GM21825 (cell line): ENCODE measurements at regions not wholly inside any gene's neighbourhood (a gene's known extent, or its start where the extent isn't known, plus 50 kb on each side); places are given as distances from the start of the nearest gene placed in this dataset.

ENCODE experiments used
- ATAC-seq: cut with Tn5 transposase; IDR thresholded peaks from one replicate; pipeline ENCODE4 v1.9.1; 2021; ENCODE audit warnings: mild to moderate bottlenecking, moderate library complexity; ENCODE audit not compliant: unreplicated experiment

DNA sequence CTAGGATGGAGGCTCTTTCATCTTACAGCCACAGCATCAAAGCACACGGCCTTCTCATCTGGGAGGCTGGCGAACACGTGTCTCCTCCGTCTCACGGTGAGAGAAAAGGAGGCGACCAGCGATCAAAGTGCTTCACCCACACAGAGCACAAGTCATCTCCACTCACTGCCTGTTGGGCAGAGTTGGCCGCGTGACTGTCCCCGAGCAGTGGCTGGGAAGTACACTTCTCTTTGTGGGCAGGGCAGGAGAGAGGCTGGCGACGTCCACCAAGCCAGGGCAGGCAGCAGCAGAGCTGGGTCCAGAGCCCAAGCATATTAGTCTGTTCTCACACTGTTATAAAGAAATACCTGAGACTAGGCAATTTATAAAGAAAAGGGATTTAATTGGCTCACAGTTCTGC, 64.1 kb upstream of the FOXC1 start:
- no peak for ATAC-seq

DNA sequence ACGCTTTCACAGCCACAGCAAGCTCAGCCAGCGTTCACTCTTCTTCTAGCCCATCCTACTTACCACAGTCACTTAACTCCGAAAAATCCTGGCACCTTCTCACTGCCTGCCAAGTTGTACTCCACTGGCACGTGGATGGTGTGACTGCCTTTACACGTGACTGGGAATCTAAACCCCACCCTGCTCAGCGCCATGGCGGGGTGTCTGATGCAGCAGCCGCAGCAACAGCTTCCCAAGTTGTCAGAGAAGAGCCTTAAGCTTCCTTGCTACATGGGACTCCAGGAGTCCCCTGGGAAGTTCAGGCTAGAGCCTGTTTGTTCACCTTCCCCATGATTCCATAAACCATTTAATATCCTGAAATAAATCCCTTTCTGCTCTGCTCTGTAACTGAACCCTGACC, 61.9 kb upstream of the FOXC1 start:
- no peak for ATAC-seq

DNA sequence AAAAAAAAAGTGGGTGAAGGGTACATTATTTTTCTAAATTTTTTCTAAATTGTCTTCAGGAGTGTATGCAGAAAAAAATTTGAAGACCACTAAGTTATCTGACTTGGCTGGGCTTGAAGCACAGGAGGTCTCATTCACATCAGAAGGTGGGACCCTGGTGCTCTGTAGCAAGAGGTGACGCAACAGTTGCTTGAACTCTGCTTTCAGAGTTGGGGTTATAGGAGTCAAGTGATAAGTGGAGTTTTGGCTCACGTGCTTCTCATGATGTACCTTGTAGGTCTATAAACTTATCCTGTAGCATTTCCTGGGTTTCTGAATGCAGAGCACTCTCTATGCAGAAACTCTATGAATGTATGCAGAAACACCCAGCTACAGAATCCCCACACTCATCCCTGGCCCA, 58.5 kb upstream of the FOXC1 start:
- ATAC-seq = no peak

DNA sequence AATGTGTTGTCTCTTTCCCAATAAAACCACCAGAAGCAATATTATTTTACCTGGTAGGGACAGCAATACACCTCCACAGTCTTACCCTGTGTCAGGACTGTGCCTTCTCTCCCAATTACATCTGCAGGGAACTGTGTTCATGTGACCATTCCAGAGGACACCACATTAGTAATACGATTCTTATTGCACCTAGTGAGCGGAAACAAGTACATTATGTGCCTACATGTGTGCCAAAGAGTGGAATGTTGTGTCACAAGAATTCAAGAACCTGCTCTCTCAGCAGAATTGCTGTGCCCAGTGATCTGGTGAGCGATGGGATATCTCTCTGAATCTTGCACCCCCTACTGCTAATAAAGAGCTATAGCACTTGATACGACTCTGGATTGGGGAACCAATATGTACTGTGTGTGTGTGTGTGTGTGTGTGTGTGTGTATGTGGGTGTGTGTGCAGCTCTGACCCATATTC, 57.4 kb upstream of the FOXC1 start:
- no peak for ATAC-seq

DNA sequence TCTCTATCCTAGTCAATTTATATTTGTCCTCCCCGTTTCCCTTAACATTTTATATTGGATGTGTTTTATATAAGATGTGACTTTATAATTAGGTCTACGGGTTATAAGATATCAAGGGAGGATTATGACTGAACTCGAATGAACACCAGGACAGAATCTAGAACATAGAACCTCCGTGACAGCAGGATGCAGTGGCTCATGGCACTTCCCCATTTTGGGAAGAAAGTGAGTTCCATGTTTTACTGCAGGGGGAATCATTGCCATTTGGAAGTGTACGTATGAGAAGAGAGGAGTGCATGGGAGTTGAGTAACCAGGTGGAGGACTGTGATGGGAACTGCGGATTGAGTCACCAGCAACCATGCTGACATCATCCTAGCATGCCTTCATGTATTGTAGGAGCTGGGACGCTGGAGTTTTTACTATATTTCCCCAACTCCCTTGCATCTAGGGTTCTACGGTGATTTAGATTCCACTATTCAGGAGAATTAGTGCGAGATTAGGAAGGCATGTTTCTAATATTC, 56.1 kb upstream of the FOXC1 start:
- no peak for ATAC-seq

DNA sequence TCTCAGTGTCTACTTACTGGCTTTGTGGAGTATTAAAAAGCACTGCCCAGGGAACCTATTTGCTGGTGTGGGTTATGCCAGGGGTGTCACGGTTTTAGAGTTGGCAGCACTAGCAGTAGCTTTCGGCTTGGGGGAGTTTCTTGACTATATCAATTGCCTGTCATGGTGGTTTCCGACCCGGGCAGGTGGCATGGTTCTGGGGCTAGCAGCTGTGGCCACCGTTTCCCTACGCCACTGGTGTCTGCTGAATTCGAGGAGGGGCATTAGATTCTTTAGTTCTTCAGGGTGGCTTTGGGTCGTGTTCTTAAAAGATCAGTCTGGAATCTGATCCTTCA, 55.6 kb upstream of the FOXC1 start:
- ATAC-seq = no peak

DNA sequence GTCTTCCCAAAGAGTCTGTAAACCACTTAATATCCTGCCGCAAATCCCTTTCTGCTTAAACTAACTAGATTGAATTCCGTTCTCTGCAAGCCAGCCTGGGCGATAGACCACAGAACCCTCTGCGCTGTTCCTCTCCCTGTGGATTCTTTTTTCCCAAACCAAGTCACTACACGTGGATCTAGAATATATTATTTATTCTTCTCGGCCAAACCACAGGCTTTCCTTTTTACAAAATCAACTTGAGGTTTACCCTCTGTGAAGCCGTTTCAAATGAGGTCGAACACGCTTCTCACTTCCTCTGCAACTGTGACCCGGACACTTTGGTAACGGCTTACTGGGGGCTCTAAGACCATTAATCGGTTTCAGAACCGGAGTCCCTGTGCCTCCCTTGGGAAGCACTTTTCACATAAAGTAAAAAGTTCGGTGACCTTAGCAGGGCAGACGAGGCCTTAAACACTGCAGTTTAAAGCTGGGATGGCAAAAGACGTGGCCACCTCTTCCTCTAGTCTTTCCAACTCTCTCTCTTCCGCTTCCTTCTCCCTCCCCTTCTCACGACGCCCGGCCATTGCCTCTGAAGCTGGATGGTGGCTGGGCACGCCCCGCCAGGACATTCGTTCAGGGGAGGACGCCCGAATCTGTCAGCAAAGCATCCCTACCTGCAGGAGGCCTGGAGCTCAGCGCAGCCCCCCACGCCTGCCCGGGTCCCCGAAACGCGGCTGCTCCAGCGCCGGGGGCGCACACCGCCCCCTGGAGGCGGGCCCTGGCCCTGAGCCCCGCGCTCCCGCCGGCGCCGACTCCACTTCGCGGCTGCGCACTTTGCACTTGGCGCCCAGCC, 55.0 kb upstream of the FOXC1 start:
- no peak for ATAC-seq

DNA sequence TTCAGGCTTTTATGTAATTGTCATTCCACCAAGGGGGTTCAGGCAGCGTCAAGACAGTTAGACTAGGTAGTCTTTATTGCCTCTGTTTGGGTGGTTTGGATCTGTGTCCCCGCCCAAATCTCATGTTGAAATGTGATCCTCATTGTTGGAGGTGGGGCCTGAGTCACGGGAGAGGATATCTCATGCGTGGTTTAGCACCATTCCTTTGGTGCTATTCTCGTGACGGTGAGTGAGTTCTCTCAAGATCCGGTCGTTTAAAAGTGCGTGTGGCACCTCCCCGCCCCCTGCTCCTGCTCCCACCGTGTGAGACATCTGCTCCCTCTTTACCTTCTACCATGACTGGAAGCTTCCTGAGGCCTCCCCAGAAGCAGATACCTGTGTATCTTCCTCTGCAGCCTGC, 51.3 kb upstream of the FOXC1 start:
- no peak for ATAC-seq
